Astrocyte (in vitro differentiated cells and primary cell): ENCODE measurements at regions not wholly inside any gene's neighbourhood (a gene's known extent, or its start where the extent isn't known, plus 50 kb on each side); places are given as distances from the start of the nearest gene placed in this dataset.

Experiments used
- DNase-seq: peaks from one replicate; pipeline ENCODE4 v3.0.0-alpha.2; 2010; ENCODE audit warnings: low read depth
- FAIRE-seq: peaks from 2 replicates; lab custom pipeline; 2011; peaks lifted over from hg19 to GRCh38; lab: Jason Lieb, UNC
- H2AFZ ChIP-seq: 2 replicates; pipeline ENCODE4 v1.6.0; 2012; ENCODE audit warnings: low read depth, low read length, inconsistent platforms
- H3K27ac ChIP-seq: 2 replicates; pipeline ENCODE4 v1.5.1; 2011; ENCODE audit warnings: low read depth, low read length, inconsistent platforms
- H3K27me3 ChIP-seq: 2 replicates; pipeline ENCODE4 v1.6.0; 2011; ENCODE audit warnings: low read length, inconsistent platforms; ENCODE audit not compliant: insufficient read depth
- H3K36me3 ChIP-seq: 2 replicates; pipeline ENCODE4 v1.5.1; 2011; ENCODE audit warnings: low read length, inconsistent platforms; ENCODE audit not compliant: insufficient read depth
- H3K4me1 ChIP-seq: 2 replicates; pipeline ENCODE4 v1.5.1; 2011; ENCODE audit warnings: low read length, inconsistent platforms; ENCODE audit not compliant: insufficient read depth
- H3K4me2 ChIP-seq: 2 replicates; pipeline ENCODE4 v1.6.0; 2012; ENCODE audit warnings: low read length, inconsistent platforms
- H3K4me3 ChIP-seq: 2 replicates; pipeline ENCODE4 v1.5.1; 2011; ENCODE audit warnings: low read depth, mild to moderate bottlenecking, low read length, inconsistent platforms; ENCODE audit not compliant: insufficient read depth
- H3K79me2 ChIP-seq: 2 replicates; pipeline ENCODE4 v1.6.0; 2012; ENCODE audit warnings: mild to moderate bottlenecking, low read length, inconsistent platforms; ENCODE audit not compliant: insufficient read depth
- H3K9ac ChIP-seq: 2 replicates; pipeline ENCODE4 v1.6.0; 2012; ENCODE audit warnings: mild to moderate bottlenecking, low read length, inconsistent platforms
- H3K9me3 ChIP-seq: 2 replicates; pipeline ENCODE4 v1.5.1; 2012; ENCODE audit warnings: low read depth, mild to moderate bottlenecking, low read length, inconsistent platforms; ENCODE audit not compliant: insufficient read depth
- H4K20me1 ChIP-seq: 2 replicates; pipeline ENCODE4 v1.6.0; 2012; ENCODE audit warnings: low read length, inconsistent platforms; ENCODE audit not compliant: insufficient read depth
- H3K27ac Mint-ChIP-seq: one replicate; pipeline ENCODE4 v1.8.0; 2021; ENCODE audit warnings: mild to moderate bottlenecking, mixed read lengths; ENCODE audit not compliant: unreplicated experiment
- H3K27me3 Mint-ChIP-seq: one replicate; pipeline ENCODE4 v1.8.0; 2021; ENCODE audit warnings: low read depth, mixed read lengths; ENCODE audit not compliant: unreplicated experiment
- H3K36me3 Mint-ChIP-seq: one replicate; pipeline ENCODE4 v1.8.0; 2021; ENCODE audit warnings: low read depth, mixed read lengths; ENCODE audit not compliant: unreplicated experiment
- H3K4me1 Mint-ChIP-seq: one replicate; pipeline ENCODE4 v1.8.0; 2021; ENCODE audit warnings: low read depth, mixed read lengths; ENCODE audit not compliant: unreplicated experiment
- H3K4me3 Mint-ChIP-seq: one replicate; pipeline ENCODE4 v1.8.0; 2021; ENCODE audit warnings: mild to moderate bottlenecking, moderate library complexity, mixed read lengths; ENCODE audit not compliant: unreplicated experiment
- H3K9me3 Mint-ChIP-seq: one replicate; pipeline ENCODE4 v1.8.0; 2021; ENCODE audit warnings: mild to moderate bottlenecking, mixed read lengths; ENCODE audit not compliant: unreplicated experiment
- CTCF ChIP-seq: IDR thresholded peaks from 2 replicates; pipeline ENCODE4 v1.5.1; 2011; ENCODE audit warnings: low read depth, mild to moderate bottlenecking, inconsistent platforms, low read length, moderate library complexity; ENCODE audit not compliant: insufficient read depth
- EZH2 ChIP-seq: IDR thresholded peaks from 2 replicates; pipeline ENCODE4 v1.6.1; 2012; ENCODE audit warnings: mild to moderate bottlenecking, low read length, inconsistent platforms; ENCODE audit not compliant: insufficient read depth

- H3K27ac ChIP-seq: no peak overlapping the region
- FAIRE-seq: no peak
Measured at GRCh38 chr1:81470275-81470674, 330.5 kb upstream of the ADGRL2 start.

DNA sequence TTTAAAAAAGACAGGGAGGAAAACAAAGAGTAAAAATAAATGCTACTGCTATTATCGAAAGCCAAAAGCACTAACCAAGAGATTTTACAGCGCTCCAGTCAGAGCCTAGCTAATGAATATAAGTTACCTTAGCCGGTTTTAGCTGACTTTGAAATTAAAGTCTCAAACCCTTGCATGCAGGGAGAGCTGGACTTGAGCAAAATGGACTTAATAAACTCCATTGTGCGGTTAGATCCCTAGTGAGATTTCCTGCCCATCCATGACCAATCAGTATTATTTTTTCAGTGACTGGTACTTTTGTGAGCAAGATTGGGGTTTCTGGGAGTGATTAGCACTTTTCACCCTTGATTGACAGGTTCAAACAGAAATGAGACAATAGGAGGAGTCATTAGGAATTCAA, 333.4 kb upstream of the ADGRL2 start:
- Histone ChIP-seq H2AFZ (no peak overlapping the region), H3K9ac (no peak overlapping the region), H3K27ac (no peak overlapping the region), H4K20me1 (no peaks in the 10 kb centered on the region), H3K79me2 (no peaks in the 10 kb centered on the region), H3K36me3 (no peaks in the 10 kb centered on the region), H3K4me1 (no peaks in the 10 kb centered on the region), H3K4me2 (peak overlapping the region; percentile 13), H3K4me3 (no peak overlapping the region), H3K27me3 (no peaks in the 10 kb centered on the region), H3K9me3 (no peaks in the 10 kb centered on the region)
- Mint-ChIP-seq H3K9me3 (no peaks in the 10 kb centered on the region), H3K27me3 (no peaks in the 10 kb centered on the region), H3K4me1 (no peaks in the 10 kb centered on the region), H3K36me3 (no peaks in the 10 kb centered on the region), H3K4me3 (no peak overlapping the region), H3K27ac (no peak overlapping the region)
- FAIRE-seq: no peak
- no peak for DNase-seq
- TF ChIP-seq CTCF (no peak), EZH2 (no peak)

More at GRCh38 chr1:81470275-81470674, 330.5 kb upstream of the ADGRL2 start:
- Histone ChIP-seq H3K4me1 (no peaks in the 10 kb centered on the region), H4K20me1 (no peaks in the 10 kb centered on the region), H3K27me3 (no peaks in the 10 kb centered on the region), H3K36me3 (no peaks in the 10 kb centered on the region), H2AFZ (no peak overlapping the region), H3K4me3 (no peak overlapping the region), H3K9ac (no peak overlapping the region), H3K4me2 (no peak overlapping the region), H3K79me2 (no peaks in the 10 kb centered on the region), H3K9me3 (no peaks in the 10 kb centered on the region)
- Mint-ChIP-seq H3K27me3 (no peaks in the 10 kb centered on the region), H3K36me3 (no peaks in the 10 kb centered on the region), H3K4me3 (no peak overlapping the region), H3K9me3 (no peaks in the 10 kb centered on the region), H3K27ac (no peak overlapping the region), H3K4me1 (no peaks in the 10 kb centered on the region)
- DNase-seq: no peak
- TF ChIP-seq EZH2 (no peak), CTCF (no peak)

GRCh38 chr1:81466961-81467360, 333.8 kb upstream of the ADGRL2 start:
- H3K79me2 ChIP-seq: no peaks in the 10 kb centered on the region
- Mint-ChIP-seq H3K4me3 (no peak overlapping the region), H3K27ac (no peak overlapping the region), H3K27me3 (no peaks in the 10 kb centered on the region), H3K36me3 (no peaks in the 10 kb centered on the region), H3K4me1 (no peaks in the 10 kb centered on the region), H3K9me3 (no peaks in the 10 kb centered on the region)
- peak overlapping the region; percentile 13 for H3K4me2 ChIP-seq
- TF ChIP-seq CTCF (no peak), EZH2 (no peak)
- H3K9ac ChIP-seq: no peak overlapping the region
- no peak for DNase-seq
- no peaks in the 10 kb centered on the region for H3K4me1 ChIP-seq
- no peak overlapping the region for H3K27ac ChIP-seq
- no peaks in the 10 kb centered on the region for H3K36me3 ChIP-seq
- H2AFZ ChIP-seq: no peak overlapping the region
- H3K27me3 ChIP-seq: no peaks in the 10 kb centered on the region
- no peaks in the 10 kb centered on the region for H4K20me1 ChIP-seq
- FAIRE-seq: no peak
- no peak overlapping the region for H3K4me3 ChIP-seq
- H3K9me3 ChIP-seq: no peaks in the 10 kb centered on the region
